Psoas muscle (tissue), 7 donors: ENCODE measurements at regions not wholly inside any gene's neighbourhood (a gene's known extent, or its start where the extent isn't known, plus 50 kb on each side); places are given as distances from the start of the nearest gene placed in this dataset.

Source experiments
- ATAC-seq, 4 donors: fragments of 200-7000 bp; cut with Tn5 transposase; one replicate each; pipeline ENCODE4 v1.9.1; 2020; ENCODE audit warnings: moderate library complexity in 3 of 4, mild to moderate bottlenecking in 2 of 4
- DNase-seq, 2 donors: peaks; one replicate each; pipeline ENCODE4 v3.0.0-alpha.2; 2020
- H3K27ac ChIP-seq: fragments of 200-600 bp; one replicate; pipeline ENCODE4 v1.8.0; 2022
- H3K27me3 ChIP-seq, 3 donors: fragments of 200-600 bp in 1 of 3; one replicate each; pipeline versions ENCODE4 v1.6.1 to v1.8.0; 2013 to 2022; ENCODE audit warnings: low read length in 2 of 3, mild to moderate bottlenecking in 2 of 3, moderate library complexity in 1 of 3; ENCODE audit not compliant: insufficient read depth in 3 of 3
- H3K36me3 ChIP-seq, 2 donors: fragments of 200-600 bp in 1 of 2; one replicate each; pipeline versions ENCODE4 v1.6.1 to v1.8.0; 2013 to 2022; ENCODE audit warnings: low read depth in 1 of 2, mild to moderate bottlenecking in 1 of 2, moderate library complexity in 1 of 2; ENCODE audit not compliant: insufficient read depth in 1 of 2
- H3K4me1 ChIP-seq: fragments of 200-600 bp; one replicate; pipeline ENCODE4 v1.8.0; 2022
- H3K4me3 ChIP-seq: fragments of 200-600 bp; one replicate; pipeline ENCODE4 v1.8.0; 2022; ENCODE audit warnings: mild to moderate bottlenecking
- H3K9me3 ChIP-seq: fragments of 200-600 bp; one replicate; pipeline ENCODE4 v1.8.0; 2022
- CTCF ChIP-seq: fragments of 200-600 bp; IDR thresholded peaks from one replicate; pipeline ENCODE4 v1.8.0; 2022; ENCODE audit warnings: antibody characterized with exemption
- WGBS, 3 donors: extraction: QIAGEN DNeasy Blood & Tissue Kit; methylation state at CpG; one replicate each; pipeline versions ENCODE4 v1.1.6 to v1.1.7; 2013; 5-methylcytosine and 5-hydroxymethylcytosine counted together
- intact Hi-C, 2 donors: fragments of 100-400 bp; cut with DNase I; formaldehyde crosslinking; loops; one replicate each; pipeline versions ENCODE4 v1.11.0 to v1.14.2; 2022
- donor health status: healthy with polysubstance abuse.
- donor health status: DM: no; HTN: no; CAD: no; lungs with moderate emphysema.
- donor health status: Bipolar disorder and iron deficiency.
- donor health status: healthy.
- donor health status: DM: yes; HTN: yes; CAD: no.
- donor health status: DM: no; HTN: no; CAD: no.
- donor health status: DM: yes; HTN: yes; CAD: no.

- Histone ChIP-seq H3K36me3 (no peaks in the 10 kb centered on the region), H3K27me3 (no peaks in the 10 kb centered on the region), H3K9me3 (no peaks in the 10 kb centered on the region), H3K4me3 (no peak overlapping the region), H3K4me1 (no peaks in the 10 kb centered on the region), H3K27ac (no peak overlapping the region)
- ATAC-seq (no peak), DNase-seq (no peak)
- intact Hi-C loops, result no loop called here
- no peak for TF ChIP-seq CTCF
- WGBS, 3 donors, result 66 to 71% (median 67%) methylated on average over 5 of the region's 5 CpGs
Observed at GRCh38 chr1:208581667-208582066, 337.5 kb upstream of the PLXNA2 start.

GRCh38 chr1:208584167-208584755 lies 340.1 kb upstream of the PLXNA2 start:
- Histone ChIP-seq H3K4me1 (no peaks in the 10 kb centered on the region), H3K9me3 (no peaks in the 10 kb centered on the region), H3K36me3 (no peaks in the 10 kb centered on the region), H3K4me3 (no peak overlapping the region), H3K27ac (no peak overlapping the region), H3K27me3 (no peaks in the 10 kb centered on the region)
- TF ChIP-seq CTCF, result no peak
- DNase-seq, result no peak
- intact Hi-C loops, result no loop called here
- ATAC-seq, result no peak
- WGBS, 3 donors, result 76 to 78% (median 77%) methylated on average over 6 of the region's 6 CpGs

- Histone ChIP-seq H3K27me3 (no peaks in the 10 kb centered on the region), H3K4me3 (no peak overlapping the region), H3K9me3 (no peaks in the 10 kb centered on the region), H3K27ac (no peak overlapping the region), H3K4me1 (no peaks in the 10 kb centered on the region), H3K36me3 (no peaks in the 10 kb centered on the region)
- ATAC-seq (no peak), DNase-seq (no peak)
- intact Hi-C loops, result no loop called here
- 44 to 49% (median 48%) methylated on average over 2 of the region's 2 CpGs for WGBS, 3 donors
- no peak for TF ChIP-seq CTCF
Observed at GRCh38 chr1:208587110-208587509, 342.9 kb upstream of the PLXNA2 start.

GRCh38 chr1:208593306-208594006 lies 349.3 kb upstream of the PLXNA2 start:
- Histone ChIP-seq H3K27me3 (no peaks in the 10 kb centered on the region), H3K4me3 (no peak overlapping the region), H3K9me3 (no peaks in the 10 kb centered on the region), H3K4me1 (peaks cover 5% of the 10 kb centered on the region), H3K36me3 (no peaks in the 10 kb centered on the region), H3K27ac (no peak overlapping the region)
- WGBS, 3 donors, result 43 to 66% (median 60%) methylated on average over 2 of the region's 2 CpGs
- ATAC-seq, result no peak
- intact Hi-C loops, result no loop called here
- no peak for TF ChIP-seq CTCF
- no peak for DNase-seq

GRCh38 chr1:208595236-208595635 lies 351.1 kb upstream of the PLXNA2 start:
- H3K9me3 ChIP-seq, result no peaks in the 10 kb centered on the region
- TF ChIP-seq CTCF, result no peak
- H3K27me3 ChIP-seq, result no peaks in the 10 kb centered on the region
- intact Hi-C loops, result no loop called here
- H3K4me1 ChIP-seq, result peaks cover 5% of the 10 kb centered on the region
- H3K36me3 ChIP-seq, result no peaks in the 10 kb centered on the region
- ATAC-seq, result no peak
- DNase-seq, result no peak
- H3K27ac ChIP-seq, result no peak overlapping the region
- no peak overlapping the region for H3K4me3 ChIP-seq
- WGBS, 3 donors, result 84 to 90% (median 87%) methylated on average over 3 of the region's 3 CpGs
